ENCODE measurements at regions not wholly inside any gene's neighbourhood (a gene's known extent, or its start where the extent isn't known, plus 50 kb on each side); places are given as distances from the start of the nearest gene placed in this dataset.

DNA sequence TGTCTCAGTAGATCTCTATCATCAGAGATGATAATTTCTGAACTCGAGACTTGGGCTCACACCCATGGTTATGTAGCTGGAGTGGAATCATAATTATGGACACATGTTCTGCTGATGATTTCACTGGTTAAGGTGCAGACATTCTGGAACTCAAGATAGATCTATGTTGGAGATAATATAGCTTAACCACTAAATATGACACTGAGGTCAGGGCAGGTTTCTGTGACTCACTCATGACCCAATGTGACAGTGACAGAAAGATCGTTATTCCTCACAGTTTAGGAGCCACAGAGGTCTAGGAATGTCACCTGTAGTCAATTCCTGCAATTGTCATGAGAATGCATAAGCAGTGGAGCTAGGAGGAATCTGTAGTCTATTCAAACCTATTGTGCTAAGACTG is 828.6 kb downstream of the TRIB2 start:
- H3K36me3 ChIP-seq: no peaks in the 10 kb centered on the region
- no peak for DNase-seq (ENCODE audit: low spot score)
- H3K4me1 ChIP-seq: no peaks in the 10 kb centered on the region
- no peak overlapping the region for H3K27ac ChIP-seq
- no peaks in the 10 kb centered on the region for H3K27me3 ChIP-seq
- H3K9me3 ChIP-seq: no peaks in the 10 kb centered on the region
- TF ChIP-seq, protein P1, sequence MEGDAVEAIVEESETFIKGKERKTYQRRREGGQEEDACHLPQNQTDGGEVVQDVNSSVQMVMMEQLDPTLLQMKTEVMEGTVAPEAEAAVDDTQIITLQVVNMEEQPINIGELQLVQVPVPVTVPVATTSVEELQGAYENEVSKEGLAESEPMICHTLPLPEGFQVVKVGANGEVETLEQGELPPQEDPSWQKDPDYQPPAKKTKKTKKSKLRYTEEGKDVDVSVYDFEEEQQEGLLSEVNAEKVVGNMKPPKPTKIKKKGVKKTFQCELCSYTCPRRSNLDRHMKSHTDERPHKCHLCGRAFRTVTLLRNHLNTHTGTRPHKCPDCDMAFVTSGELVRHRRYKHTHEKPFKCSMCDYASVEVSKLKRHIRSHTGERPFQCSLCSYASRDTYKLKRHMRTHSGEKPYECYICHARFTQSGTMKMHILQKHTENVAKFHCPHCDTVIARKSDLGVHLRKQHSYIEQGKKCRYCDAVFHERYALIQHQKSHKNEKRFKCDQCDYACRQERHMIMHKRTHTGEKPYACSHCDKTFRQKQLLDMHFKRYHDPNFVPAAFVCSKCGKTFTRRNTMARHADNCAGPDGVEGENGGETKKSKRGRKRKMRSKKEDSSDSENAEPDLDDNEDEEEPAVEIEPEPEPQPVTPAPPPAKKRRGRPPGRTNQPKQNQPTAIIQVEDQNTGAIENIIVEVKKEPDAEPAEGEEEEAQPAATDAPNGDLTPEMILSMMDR (IDR thresholded peaks at IDR 0.05): no peak
- no peak overlapping the region for H3K4me3 ChIP-seq

DNA sequence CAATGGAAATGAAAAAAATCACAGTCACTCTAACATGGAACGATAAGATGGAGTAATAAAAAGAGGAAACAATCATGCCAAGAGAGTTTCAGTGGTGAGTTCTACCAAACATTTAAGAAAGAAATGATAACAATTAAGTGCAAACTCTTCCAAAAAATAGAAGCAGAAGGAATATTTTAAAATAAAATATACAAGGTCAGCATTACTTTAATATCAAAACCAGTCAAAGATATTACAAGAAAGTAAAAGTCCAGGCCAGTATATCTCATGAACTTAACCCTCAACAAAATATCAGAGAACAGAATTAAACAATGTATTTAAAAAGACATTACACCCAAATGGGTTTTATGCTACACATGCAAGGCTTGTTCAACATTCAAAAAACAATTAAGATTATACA is 829.4 kb downstream of the TRIB2 start:
- no peak for DNase-seq (ENCODE audit: low spot score)
- Histone ChIP-seq H3K36me3 (no peaks in the 10 kb centered on the region), H3K4me1 (no peaks in the 10 kb centered on the region), H3K27ac (no peak overlapping the region), H3K27me3 (no peaks in the 10 kb centered on the region), H3K9me3 (no peaks in the 10 kb centered on the region), H3K4me3 (no peak overlapping the region)
- TF ChIP-seq, protein P1 (IDR thresholded peaks at IDR 0.05): no peak

DNA sequence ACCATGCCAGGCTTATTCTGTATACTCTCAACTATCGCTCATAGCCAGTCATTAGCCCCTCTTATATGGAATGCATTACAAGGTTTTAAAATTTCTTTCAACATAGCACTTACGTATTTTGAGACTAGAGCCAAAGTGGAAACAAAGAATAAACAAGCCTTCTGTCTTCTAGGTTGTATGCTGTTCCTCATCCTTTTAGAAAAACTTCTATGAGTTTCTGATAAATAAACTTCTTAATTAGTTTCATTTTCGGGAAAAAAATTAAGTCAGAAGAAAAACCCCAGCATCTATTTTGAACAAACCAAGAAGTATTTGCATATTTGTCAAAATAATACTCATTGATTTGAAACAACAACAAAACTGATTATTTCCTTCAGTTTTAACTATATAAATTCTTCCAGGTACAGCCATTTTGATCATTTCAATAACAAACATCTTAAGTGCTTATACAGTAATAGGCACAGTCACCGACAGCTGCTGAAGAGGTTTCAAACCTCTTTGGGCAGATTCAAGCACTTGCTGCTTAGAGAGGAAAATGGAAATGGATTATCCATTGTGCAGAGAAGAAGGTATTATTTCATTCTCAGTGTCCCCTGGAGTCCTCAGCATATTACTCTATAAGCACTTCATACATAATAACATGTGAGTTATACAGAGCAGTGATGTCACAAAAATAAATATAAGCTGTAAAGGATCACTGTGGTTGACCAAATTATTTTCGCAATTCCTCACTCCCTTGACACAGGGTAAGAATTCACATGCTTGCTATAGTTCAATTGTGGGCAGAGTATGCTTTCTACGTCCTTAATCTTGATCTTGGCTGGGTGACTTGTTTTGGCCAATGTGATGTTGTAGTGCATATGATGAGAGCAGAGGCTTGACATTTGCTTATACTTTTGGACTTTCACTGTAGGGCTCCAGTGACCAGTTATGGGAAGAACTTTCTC is 833.8 kb downstream of the TRIB2 start:
- TF ChIP-seq, protein P1 (IDR thresholded peaks at IDR 0.05): no peak
- no peaks in the 10 kb centered on the region for H3K9me3 ChIP-seq
- H3K4me1 ChIP-seq: no peaks in the 10 kb centered on the region
- no peak overlapping the region for H3K4me3 ChIP-seq
- no peak overlapping the region for H3K27ac ChIP-seq
- DNase-seq (ENCODE audit: low spot score): no peak
- no peaks in the 10 kb centered on the region for H3K36me3 ChIP-seq
- no peaks in the 10 kb centered on the region for H3K27me3 ChIP-seq

DNA sequence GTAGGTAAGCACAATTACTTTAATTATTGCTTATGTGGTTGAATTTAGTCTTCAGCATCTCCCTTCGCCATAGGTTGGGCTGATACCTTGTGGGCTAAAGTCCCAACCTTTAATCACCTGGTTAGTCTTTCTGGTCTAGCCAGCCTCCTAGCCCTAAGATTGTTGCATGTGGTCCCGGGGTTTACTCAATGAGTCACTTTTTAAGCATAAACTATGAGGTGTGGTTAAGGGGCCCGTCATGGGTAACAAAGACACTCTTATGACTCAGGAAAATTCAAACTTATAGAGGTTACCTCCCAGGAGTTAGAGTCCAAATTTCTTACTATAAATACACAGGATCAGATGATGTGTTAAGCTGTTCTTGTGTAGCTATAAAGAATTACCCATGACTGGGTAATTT is 841.6 kb downstream of the TRIB2 start:
- Histone ChIP-seq H3K27ac (no peak overlapping the region), H3K9me3 (no peaks in the 10 kb centered on the region), H3K36me3 (no peaks in the 10 kb centered on the region), H3K4me1 (no peaks in the 10 kb centered on the region), H3K27me3 (no peaks in the 10 kb centered on the region), H3K4me3 (no peak overlapping the region)
- TF ChIP-seq, protein P1 (IDR thresholded peaks at IDR 0.05): no peak
- DNase-seq (ENCODE audit: low spot score): no peak

DNA sequence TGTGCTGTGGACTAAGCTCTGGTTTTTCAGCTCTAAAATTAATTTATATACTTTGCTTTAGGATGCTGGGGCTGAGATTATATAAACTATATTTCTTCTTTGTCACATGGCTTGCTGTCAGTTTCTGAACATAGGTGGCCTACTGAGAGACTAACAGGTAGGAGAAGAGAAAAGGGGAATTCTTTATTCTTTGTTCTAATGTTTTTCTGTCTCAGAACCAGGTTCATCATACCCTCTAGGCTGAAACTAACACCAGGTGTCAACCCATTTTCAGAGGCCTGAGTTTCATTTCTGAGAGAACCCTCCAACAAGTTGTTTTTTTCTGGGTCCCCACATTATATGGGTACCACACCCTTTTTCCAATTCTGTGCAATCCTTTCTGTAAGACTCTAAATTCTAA is 843.6 kb downstream of the TRIB2 start:
- TF ChIP-seq, protein P1 (IDR thresholded peaks at IDR 0.05): no peak
- no peaks in the 10 kb centered on the region for H3K9me3 ChIP-seq
- H3K27me3 ChIP-seq: no peaks in the 10 kb centered on the region
- no peak overlapping the region for H3K27ac ChIP-seq
- H3K4me1 ChIP-seq: no peaks in the 10 kb centered on the region
- no peak for DNase-seq (ENCODE audit: low spot score)
- no peaks in the 10 kb centered on the region for H3K36me3 ChIP-seq
- H3K4me3 ChIP-seq: no peak overlapping the region
